Muscle of back (tissue), 3 donors: ENCODE measurements at regions not wholly inside any gene's neighbourhood (a gene's known extent, or its start where the extent isn't known, plus 50 kb on each side); places are given as distances from the start of the nearest gene placed in this dataset.
A peak's percentile ranks its signal among the peaks of the same experiment; 100 is the strongest.

Experiments
- DNase-seq, 3 donors: peaks; one replicate each; pipeline versions ENCODE4 v3.0.0 to v3.0.0-alpha.2; 2013

DNA sequence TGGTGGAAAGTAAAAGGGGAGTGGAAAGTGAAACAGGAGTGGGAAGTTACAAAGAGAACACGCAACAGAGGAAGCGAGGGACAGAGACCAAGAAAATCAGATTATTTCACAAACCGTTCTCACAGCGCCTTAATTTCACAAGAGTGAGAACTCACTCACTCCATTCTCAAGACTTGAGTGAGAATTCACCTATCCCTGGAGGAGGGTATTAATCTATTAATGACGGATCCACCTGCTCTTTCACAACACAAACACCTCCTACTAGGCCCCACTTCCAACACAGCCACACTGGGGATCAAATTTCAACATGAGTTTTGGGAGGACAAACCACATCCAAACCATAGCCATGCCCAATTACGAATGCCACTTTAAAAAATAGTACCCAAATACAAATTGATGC is 297.6 kb downstream of the GPAM start:
- DNase-seq, result no peak

DNA sequence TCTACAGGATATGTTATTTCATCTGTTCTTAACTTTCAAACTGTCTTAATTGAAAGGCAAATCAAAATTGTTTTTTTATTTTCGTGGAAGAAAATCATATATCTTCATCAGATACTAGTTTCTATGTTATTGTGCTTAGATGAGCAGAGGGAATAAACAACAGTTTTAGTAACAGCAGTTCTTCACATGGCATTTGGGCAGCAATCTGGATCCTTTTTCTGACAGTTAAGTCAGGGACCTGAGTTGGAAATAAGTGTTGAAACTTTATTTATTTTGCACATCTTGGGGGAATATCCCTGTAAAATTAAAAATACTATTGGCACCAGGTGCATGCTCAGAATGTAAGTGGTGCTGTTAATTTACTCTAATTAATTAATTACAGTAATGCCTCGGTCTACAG is 296.3 kb downstream of the GPAM start:
- no peak for DNase-seq

DNA sequence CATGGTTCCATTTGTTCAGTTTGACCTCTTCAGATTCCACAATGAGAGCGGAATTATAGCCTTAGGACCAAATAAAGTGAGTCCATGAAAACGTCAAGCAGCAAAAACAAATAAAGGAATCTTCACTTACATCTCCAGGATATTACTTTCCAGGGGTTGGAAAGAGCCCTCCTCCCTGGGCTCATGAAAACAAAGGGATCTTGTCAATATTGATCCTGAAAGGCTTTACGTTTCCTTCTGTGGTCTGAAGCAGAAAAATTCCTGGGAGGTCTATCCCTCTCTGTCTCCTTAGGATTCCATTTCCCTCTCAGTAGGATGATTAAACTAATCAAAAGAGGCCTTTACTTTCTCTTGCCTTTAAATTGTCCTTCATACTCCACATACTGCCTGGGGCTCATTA is 293.5 kb downstream of the GPAM start:
- DNase-seq, result no peak

DNA sequence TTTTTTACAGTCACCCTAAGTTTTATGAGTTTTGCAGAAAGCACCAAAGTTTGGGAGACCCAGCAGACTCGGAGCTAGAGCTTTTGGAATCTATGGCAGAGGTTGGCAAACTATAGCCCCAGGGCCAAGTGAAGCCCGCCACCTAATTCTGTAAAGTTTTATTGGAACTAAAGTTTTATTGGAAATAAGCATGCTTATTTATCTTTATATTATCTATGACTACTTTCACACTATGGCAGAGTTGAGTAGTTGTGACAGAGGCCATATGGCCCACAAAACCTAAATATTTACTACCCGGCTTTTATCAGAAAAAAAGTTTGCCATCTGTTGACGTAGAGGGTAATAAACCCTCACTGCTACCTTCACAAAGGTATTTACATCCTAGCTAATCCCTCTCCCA is 267.6 kb downstream of the GPAM start:
- DNase-seq, result no peak

DNA sequence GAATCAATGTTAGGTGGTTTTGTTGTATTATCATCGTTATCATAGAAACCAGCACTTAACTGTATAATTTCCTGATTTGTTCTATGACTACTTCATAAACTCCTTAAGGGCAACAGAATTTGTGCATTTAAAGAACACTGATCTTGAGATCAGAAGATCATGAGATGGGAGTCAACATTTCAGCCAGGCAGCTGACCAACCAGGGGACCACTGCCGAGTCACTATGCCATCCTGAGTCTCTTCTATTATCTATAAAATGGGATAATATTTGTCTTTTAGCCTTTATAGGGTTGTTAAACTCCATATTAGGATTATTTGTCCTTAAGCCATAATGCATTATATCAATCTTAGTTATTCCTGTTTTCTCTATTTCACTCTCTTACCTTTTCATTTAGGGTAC is 261.7 kb downstream of the GPAM start:
- no peak for DNase-seq

DNA sequence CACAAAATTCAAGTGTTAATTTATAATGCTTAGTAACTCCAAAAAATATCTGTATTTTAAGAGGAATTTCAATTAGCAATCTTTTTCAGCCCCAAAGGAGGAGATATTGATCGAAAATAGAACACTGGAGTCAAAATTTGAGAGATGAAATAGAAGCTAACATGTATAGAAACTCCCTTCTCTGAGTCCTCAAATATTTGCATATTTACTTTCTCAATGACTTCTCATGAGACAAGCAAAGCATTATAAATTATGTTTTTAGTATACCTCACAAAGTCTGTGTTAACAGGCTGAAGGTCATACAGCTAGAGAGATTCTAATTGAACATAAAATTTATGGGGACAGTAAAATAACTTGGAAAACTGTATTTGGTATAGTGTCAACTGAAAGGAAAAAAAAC is 260.5 kb downstream of the GPAM start:
- no peak for DNase-seq

DNA sequence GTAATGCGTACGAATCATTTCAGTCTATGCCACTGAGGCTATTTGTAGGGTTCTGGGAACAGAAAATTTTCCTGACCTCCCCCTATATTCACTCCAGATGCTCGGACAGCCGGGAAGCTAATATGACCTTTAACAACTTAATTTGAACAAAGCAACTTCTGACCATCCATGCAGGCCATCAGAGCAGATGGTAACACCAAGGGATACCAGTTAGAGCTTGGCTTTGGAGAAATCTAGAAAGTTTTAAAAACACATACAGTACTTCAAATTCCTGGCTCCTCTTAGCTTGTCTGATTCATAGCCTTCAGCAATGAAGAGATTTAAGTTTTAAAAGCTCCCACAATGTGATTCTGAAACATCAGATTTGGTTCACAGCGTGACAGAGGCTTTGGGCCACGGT is 257.3 kb downstream of the GPAM start:
- DNase-seq, result no peak

DNA sequence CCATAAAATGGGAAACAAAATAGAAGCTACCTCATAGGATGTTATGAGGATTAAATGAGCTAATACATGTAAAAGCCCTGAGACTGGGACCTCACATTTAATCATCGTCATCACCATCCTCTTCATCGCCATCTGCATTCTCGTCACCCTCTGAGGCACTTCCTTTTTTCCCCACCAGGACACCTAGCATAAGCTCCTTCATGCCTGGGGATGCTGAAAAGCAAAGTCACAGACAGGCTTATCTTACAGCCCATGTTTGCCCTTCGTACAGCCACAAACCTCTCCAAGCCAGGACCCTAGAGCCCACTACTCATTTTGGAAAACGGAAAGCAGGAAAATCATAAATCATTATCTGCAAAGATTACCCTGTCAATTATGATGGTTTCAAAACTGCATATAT is 249.6 kb downstream of the GPAM start:
- DNase-seq, result no peak

DNA sequence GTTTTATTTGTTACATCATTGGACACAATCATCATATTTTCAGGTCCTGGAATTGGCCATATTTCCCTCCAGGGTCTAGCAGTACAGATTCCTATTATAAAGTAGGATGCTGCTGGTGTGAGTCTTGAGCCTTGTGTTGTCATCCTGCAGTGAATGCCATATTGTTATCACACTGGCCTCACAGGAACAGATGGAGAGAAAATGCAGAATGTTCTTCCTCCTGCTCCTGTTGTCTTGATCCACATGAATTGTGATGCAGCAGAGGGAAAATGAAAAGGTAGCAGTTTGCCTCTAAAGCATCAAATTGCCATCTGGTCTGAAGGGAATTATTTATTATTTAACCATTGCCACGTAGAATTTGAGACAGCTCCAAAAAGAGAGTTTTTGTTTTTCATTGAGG is 248.6 kb downstream of the GPAM start:
- DNase-seq, result no peak

DNA sequence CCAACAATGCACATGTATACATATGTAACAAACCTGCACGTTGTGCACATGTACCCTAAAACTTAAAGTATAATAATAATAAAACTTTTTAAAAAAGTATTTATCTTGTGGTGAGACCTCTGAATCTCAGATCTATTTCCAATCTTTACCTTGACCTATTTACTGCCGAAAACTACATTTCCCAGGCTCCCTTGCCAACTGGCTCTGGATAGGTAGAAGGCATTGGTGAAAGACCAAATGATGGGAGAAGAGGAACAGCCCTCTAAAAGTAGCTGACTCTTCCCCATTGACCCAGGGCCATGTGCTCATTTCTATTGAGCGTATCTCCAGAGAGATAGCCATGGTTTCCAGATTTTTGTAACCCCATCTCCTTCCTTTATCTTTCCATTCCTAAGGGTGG is 247.4 kb downstream of the GPAM start:
- DNase-seq, result no peak

DNA sequence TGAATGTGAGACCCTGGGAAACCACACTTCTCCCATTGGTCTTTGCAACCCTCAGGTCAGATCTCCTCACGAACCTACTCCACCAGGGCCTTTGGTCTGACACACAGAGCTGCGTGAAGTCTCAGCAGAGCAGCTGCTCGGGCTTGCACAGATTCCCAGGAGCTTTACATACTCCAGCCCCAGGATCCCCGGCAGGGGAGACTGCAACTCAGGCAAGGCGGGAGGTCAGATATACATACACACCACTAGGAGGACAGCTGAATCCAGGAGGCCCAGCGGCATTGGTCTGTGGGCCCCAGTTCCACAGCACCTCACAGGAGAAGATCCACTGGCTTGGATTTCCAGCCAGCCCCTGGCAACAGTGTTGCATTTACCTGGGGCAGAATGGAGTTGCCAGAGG is 239.2 kb downstream of the GPAM start:
- no peak for DNase-seq

DNA sequence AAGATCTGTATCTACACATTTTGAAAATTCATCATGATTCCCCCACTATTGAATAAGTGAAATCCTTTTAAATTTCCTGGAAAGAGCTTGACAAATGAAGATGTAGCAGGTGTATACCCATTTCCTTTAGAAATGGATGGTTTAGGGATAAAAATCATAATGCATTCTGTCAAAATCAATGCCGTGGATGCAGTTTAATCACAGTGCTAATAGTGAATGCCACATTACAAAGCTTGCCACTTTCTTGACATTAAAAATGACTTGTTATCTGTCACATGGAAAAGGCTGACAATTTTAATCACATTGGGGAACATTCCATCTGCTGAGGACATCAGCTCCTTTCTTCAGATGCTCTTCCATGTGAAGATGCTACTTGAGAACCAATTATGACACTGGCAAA is 229.6 kb downstream of the GPAM start:
- no peak for DNase-seq

DNA sequence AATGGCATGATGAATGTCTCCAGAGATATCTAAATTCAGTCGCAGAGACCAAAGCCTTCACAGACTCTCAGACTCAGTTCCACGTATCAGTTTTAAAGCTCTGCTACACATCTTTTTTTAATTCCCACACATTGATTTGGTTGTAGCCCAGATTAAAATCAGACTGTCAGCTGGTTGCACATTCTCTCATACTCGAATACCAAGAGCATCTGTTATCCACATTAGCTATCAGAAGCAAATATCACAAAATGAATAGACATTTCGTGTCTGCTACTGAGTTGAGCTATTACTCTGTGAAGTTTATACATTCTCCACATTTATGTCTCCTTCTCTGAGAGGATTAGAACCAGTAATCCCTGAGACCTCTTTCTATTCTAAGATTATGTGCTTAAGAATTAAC is 229.2 kb downstream of the GPAM start:
- no peak for DNase-seq

DNA sequence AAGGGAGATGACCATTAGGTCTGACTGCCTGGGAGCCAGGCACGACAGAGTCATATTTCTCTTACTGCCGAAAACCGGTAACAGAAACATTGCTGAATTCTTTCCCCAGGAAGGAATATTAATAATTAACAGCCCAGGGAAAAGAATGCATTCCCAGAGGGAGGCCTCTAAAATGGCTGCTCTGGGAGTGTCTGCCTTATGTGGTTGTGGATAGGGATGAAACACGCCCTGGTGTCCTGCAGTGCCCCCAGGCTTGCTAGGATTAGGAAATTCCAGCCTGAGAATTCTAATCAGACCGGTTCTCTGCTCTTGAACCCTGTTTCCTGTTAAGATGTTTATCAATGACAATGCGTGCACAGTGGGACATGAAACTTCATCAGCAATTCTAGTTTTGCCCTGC is 226.7 kb downstream of the GPAM start:
- DNase-seq, result no peak

DNA sequence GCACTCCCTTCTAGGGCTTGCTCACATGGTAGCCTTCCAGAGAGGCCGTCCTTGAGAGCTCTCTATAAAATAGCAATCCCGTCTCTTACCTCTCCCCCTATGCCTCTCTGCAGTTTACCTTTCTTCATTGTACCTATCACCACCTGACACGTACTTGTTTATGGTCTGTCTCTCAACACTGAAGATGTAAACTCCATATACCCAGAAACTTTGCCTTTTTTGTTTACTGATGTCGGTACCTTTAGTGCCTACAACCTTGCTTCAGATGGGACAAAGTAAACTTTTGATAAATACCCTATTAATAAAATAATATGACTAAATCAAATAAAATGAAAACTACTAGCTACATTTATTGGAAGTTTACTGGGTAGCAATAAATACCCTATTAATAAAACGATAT is 220.6 kb downstream of the GPAM start:
- no peak for DNase-seq

DNA sequence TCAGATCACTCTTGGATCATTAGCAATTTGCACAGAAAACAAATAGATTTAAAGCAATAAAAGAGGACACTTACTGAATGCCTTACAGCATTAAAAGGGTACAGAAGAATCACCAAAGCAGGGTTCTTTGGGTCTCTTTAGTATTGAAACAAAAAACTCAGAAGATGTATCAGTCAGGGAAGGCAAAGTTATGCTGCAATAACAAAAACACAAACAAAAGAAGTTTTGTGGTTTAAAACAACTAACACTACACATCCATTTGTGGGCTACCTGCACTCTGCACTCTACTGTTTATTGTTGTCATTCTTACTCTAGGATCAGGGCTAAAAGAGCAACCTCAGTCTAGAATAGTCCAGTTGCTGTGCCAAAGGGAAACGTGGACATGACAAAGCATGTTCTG is 216.4 kb downstream of the GPAM start:
- no peak for DNase-seq

DNA sequence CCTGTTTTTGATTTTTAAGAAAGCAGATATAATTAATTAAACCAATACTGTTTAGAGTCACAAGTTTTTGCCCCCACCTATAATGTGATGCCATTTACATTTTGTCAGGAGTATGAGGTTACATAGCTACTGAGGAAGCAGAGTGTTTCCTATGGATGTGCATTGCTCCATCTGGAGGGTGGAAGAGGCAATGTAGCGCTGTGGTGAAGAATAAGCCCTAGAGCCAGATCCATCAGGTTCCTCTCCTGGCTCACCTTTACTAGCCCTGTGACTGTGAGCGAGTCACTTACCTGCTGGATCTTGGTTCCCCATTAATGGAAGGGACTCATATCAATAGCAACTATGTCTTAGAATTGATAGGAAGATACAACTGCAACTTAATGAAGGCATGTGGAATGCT is 216.0 kb downstream of the GPAM start:
- no peak for DNase-seq

DNA sequence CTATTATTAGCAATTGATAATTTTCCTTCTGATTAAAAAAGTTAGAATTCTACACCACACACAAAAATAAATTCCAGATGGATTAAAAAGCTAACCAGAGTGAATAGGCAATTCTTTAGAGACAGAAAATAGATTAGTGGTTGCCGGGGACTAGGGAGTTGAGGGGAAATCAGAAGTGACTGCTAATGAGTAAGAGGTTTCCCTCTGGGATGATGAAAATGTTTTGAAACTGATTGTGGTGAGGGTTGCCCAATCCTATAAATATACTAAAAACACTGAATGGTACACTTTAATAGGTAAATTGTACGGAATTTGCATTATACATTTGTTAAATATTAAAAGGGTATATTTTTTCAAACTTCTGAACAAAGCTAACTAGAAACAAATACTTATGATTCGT is 214.9 kb downstream of the GPAM start:
- DNase-seq, result peak in 1 of 3 donors; percentile 6

DNA sequence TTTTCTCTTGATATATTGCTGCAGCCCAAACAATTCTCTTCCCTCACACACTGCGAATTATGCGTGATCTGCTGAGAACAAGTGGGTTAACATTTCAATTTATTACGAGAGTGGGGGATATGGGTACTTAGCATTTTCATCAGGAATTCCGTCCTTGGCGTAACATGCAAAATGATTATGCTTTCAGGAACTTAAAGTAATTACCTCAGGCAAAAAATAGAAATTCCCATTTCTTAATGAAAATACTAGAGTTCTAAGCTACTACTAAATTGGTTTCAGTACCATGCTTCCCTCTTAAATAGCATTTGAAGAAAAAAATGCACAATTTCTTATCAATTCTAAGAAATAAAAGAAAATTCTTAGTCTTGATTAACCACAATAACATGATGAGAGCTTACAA is 213.5 kb downstream of the GPAM start:
- no peak for DNase-seq

DNA sequence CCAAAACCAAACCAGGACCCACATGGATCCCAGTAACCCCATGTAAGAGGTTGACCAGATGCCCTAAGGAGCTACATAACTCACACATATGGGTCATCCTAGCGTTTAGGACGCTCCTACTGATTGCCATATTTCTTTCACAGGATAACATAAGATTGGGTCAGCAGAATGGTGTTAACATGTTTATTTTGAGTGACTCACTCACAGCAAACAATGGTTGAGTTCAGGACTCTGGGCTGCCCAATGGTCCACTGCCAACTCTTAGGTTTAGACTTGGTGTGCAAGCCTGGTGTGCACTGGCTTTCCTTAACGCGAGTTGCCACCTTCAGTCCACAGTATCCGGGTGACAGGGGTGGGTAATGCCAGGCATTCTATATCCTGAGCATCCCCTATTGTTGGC is 211.5 kb downstream of the GPAM start:
- no peak for DNase-seq

DNA sequence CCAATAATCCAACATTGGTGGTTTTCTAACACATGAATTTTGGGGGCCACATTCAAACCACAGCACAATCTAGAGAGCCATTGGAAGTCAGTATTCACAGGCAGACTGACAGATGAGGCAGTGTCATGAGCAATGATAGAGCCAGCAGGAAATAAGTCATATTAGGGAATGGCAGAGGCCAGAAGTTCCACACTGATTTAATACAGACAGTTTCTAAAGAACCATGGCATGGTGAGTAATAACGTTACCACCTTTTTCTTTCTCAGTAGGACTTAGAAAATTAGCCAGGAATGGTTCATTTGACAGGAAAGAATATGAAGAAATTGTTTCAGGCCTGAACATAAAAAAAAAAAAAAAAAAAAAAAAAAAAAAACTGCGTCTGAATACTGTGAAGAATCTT is 210.3 kb downstream of the GPAM start:
- DNase-seq, result peak in 1 of 3 donors; percentile 7

DNA sequence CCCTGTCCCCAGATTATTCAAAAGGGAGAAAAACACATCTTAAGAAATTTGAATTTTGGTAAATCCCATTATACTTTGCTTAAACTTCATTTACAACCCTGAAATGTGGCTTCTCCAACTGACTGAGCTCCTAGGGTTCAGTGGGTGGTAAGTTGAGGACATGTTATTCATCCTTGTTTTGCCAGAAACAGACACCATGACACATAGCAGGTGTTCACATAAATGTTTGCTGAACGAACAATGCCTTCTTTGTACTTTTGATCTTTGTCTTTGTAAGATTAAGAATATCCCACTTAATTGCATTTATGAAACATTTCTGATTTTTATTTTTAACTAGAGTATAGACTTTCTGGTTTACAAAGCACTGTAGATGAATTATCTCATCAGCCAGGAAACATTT is 209.7 kb downstream of the GPAM start:
- no peak for DNase-seq

DNA sequence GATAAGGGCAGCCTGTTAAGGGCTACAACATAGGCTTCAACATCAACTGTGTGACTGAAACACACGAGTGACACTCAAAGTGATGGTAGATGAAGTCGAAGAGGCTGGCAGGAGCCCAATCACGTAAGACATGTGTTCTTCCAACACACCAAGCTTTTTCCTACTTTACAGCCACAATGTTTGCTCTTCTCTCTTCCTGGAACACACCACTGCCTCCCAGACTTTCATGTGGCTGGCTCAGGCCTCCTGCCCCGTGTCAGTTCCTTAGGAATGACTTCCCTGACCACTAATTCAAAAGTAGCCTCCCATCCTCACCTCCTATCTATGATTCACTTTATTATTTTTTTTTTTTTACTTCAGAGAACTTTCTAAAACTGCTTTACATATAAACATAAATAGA is 209.2 kb downstream of the GPAM start:
- DNase-seq, result no peak

DNA sequence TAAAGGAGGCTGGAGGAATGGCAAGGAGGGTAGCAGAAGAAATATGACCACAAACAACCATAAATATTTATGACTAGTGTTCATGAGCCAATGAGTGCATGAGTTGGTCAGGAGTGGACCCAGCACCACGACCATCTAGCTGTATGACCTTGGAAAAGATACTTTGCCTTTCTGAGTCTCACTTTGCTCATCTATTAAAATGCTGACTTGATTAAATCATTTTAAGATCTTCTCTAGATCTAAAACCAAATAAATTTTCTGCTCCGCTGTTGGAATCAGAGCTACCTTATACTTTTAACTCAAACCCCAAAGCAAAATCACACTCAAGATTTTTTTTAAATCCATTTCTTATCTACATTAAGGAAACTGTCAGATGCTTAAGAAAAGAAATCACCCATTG is 207.0 kb downstream of the GPAM start:
- no peak for DNase-seq

DNA sequence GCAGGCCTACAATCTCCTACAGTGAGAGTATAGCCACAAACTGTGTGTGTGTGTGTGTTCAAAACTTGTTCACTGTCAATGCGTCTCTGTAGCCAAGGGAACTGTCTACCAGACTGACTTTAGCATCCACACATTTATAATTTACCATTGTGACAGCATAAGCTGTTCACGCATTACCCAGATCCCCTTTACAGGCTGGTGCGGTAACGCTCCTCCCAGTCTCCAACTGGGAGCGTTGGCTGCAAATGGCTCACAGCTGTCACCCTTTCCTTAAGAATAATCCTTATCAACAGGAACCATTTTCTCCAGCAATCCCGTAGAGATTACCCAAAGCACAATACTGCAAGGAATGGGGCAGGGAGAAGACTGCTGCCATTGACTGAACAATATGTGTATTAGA is 199.5 kb downstream of the GPAM start:
- DNase-seq, result no peak

DNA sequence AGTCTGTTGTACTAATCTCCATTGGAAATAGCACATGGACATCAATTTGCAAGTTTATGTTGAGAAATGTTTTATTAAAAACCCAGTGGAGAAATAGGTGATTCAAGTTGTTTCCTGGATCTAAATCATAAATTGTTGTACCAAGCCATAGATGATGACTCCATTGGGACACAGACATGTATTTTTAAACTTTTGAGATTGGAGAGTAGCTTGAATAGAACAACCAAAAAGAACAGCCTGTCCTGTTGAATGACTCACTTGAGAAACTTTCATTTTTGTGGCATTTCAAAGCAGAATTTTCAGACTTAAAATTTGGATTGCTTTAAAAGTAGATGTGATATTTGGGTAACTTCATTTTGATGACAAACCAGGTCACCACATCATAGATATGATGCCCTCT is 197.5 kb downstream of the GPAM start:
- no peak for DNase-seq
